Stimulated activated CD4-positive, alpha-beta T cell treated with anti-CD3 and anti-CD28 coated beads, Interleukin-2, amount 100 ng/mL, for 48 hours (primary cell): ENCODE measurements at regions not wholly inside any gene's neighbourhood (a gene's known extent, or its start where the extent isn't known, plus 50 kb on each side); places are given as distances from the start of the nearest gene placed in this dataset.

Experiments
- DNase-seq, 2 donors: peaks; one replicate each; pipeline ENCODE4 v3.0.0-alpha.2; 2020

DNA sequence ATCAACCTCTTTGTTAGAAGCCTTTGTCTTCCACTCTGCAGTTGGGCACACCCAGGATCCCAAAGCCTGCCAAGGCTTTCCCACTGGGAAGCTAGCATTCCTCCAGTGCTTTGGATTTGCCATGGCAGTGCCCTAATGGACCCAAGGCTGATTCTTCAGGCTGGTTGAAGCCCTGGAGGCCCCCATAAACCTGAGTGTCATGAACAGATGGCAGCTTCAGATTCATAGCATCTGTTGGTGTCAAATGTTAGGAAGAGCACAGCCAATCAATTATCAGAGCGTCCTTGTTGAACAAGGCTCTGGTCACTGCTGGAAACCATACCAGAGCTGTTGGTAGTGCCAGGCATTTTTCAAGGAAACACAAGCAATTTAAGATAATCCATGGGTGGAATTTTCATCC is 241.1 kb upstream of the KLF4 start:
- DNase-seq, result no peak

DNA sequence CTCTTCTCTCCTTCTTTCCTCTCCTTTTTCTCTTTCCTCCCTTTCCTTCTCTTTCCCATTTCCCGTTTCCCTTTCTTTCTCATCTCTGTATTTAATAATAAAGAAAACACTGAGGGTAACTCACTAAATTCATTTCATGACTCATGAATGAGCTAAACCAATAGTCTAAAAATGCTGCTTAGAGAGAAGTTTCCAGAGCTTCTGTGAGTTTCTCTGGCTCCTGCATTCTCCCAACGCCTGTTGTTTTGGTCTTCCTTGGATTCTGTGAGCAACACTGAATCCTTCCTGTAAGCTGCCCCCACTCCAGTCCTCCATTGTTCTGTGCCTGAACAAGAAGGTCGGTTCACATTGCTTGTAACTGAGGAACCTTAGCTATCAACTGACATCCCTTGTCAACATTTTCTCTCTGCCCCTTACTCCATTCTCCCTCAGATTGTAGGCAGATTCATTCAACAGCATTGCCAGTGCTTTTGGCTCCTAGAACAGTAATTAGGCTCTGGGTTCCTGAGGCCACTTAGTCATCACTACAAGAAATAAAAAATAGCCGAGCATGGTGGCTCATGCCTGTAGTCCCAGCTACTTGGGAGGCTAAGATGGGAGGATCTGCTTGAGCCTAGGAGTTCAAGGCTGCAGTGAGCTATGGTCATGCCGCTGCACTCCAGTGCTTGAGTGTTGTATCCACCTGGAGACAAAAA is 237.7 kb upstream of the KLF4 start:
- no peak for DNase-seq

- no peak for DNase-seq
Observed at GRCh38 chr9:107723015-107723414, 233.4 kb upstream of the KLF4 start.

- no peak for DNase-seq
Observed at GRCh38 chr9:107721705-107722245, 232.2 kb upstream of the KLF4 start.

DNA sequence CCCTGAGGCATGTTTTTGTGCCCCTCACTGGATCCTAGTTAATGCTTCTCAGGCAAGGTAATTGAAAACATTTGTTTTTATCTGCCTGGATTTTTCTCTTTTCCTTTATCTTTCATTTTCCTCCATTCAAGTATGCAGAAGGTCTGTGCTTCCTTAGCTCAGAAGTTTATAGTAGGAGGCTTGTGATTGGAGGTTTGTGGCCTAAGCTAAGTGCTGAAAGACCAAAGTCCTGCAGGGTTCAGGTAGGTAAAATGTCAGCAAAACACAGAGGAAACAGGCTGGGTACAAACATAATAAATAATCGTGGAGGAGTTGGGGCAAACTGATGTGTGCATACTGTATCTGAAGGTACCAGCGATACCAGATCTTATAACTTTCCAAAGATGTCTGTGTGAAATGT is 230.9 kb upstream of the KLF4 start:
- DNase-seq, result no peak

DNA sequence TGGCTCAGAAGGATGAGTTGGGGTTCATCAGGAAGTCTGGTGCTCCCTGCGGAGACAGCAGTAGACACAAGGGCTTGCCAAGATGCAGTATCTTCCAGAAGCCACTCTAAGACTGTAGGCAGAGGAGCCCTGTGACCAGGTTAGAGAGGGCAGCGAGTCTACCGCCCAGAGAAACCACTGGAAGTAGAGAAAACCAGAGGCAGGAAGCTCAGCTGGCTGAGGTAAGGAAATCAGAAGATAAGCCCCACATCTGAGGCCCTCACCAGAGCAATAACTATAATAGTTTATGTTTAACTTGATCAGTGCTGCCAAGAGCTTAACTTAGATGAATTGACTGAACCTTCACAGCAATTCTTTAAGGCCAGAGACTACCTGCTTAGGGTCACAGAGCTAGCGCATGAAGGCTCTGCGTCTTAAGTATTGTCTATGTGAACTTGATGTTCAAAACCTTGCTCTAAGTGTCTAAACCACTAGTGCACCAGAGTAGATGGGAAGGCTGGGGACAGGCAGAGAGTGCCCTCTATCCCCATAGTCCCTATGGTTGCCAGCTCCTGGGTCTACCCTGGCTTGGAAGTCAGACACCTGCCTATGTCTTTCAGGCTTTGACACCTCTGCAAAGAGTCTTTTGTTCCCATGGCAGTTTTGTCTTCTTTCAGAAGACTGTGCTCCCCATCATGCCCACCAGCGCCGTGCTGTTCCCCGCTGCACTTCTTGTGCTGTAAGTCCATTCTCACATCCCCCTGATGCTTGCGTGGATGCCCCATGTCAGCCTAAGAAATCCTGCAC is 228.2 kb upstream of the KLF4 start:
- DNase-seq, result no peak

GRCh38 chr9:107715740-107716139 is 226.2 kb upstream of the KLF4 start:
- DNase-seq, result no peak

GRCh38 chr9:107713470-107713869 is 223.9 kb upstream of the KLF4 start:
- DNase-seq, result no peak

DNA sequence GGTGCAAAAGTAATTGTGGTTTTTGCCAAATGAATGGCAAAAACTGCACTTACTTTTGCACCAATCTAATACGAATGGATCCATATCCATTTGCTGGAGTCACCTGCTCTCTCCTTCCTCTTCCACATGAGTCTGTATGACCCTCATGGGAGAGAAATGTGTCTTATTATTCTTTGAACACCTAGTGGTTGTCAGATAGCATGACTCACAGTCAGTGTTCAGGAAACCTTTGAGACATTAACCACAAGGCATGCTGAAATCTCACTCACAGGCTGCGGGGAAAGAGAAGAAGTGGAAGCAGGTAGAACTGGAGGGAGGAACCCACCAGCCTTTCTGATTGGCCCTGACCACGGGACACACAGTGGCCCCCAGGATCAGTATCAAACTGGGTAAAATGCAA is 222.8 kb upstream of the KLF4 start:
- DNase-seq, result no peak

DNA sequence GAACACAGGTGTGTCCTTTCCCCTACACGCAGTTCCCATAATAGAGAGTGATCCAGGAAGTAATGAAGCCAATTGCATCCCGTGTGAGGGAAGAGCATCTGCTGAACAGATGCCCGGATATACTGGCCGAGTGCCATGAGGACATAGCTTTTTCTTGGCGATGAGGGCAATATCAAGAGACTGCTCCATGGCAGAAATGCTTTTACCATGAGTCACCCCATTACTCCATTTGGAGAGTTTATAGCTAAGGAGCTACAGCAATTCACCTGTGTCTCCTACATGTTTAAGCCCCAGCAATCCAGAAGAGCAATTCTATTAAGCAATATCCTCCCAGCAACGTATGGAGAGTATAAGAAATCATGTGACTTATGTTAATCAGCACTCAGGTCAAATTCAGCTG is 222.0 kb upstream of the KLF4 start:
- no peak for DNase-seq

GRCh38 chr9:107710953-107711352 is 221.4 kb upstream of the KLF4 start:
- DNase-seq, result no peak

- DNase-seq, result no peak
Observed at GRCh38 chr9:107710546-107710945, 221.0 kb upstream of the KLF4 start.

- DNase-seq, result no peak
Observed at GRCh38 chr9:107708791-107709190, 219.2 kb upstream of the KLF4 start.

DNA sequence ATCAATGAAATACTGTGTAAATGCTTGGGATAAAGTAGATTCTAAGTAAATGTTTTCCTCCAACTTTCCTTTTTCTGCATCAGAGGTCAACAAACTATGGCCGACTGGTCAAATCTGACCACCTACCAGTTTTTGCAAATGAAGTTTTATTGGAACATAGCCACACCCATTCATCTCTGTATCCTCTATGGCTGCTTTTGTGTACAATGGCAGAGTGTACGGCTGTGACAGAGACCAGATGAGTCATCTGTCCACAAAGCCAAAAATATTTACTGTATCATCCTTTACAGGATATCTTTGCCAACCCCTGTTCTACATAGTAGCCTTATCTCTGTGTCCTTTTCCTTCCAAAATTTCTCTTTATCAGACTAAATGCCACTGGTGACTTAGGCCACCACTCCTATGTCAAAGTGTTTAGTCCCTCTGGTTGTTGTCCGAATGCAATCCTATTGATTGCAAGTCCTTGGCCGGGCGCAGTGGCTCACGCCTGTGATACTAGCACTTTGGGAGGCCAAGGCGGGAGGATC is 218.4 kb upstream of the KLF4 start:
- DNase-seq, result no peak

DNA sequence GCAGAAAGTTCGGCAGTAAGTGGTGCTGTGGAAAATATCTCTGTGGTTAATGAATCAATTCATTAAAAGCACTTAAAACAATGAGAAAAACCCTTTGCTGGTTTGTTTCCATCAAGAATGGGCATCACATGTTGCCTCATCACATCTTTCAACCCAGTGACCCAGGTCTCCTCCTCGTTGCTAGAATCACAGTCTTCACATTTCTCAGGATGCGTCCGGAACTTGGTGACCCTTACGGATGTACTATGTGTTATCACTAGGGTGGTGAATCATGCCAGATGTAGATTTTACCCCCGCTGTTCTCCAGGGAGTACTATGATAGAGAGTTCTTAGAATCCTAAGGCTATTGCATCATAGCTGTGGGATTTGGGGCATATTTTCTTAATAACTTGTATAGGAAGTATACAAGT is 217.9 kb upstream of the KLF4 start:
- DNase-seq, result no peak

- DNase-seq, result no peak
Observed at GRCh38 chr9:107706701-107707427, 217.3 kb upstream of the KLF4 start.

- DNase-seq, result no peak
Observed at GRCh38 chr9:107705521-107705920, 216.0 kb upstream of the KLF4 start.

GRCh38 chr9:107704774-107705173 is 215.2 kb upstream of the KLF4 start:
- DNase-seq, result no peak

- no peak for DNase-seq
Observed at GRCh38 chr9:107703651-107704050, 214.1 kb upstream of the KLF4 start.

DNA sequence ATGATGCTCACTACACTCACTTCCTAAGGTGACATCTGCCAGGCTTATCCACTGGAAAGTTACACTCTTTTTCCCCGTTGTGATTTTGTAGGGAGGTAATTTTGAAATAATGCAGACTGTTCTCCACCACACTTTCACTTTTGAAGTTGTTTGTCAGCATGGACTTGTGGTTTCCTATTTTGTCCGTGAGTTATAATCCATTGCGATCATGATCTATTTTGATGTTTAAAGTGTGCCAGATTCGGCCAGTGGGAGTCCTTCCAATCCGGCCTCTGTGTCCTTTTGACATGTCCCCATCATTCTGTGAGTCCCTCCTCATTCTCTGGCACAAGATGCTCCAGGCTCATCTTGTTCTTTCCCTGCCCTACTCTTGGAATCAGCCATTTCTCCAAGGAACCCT is 211.3 kb upstream of the KLF4 start:
- DNase-seq, result no peak

GRCh38 chr9:107699231-107699630 is 209.7 kb upstream of the KLF4 start:
- DNase-seq, result no peak

GRCh38 chr9:107698779-107699178 is 209.2 kb upstream of the KLF4 start:
- DNase-seq, result no peak

GRCh38 chr9:107696302-107696701 is 206.7 kb upstream of the KLF4 start:
- DNase-seq, result no peak
